Epithelial cell of esophagus (primary cell): ENCODE measurements at regions not wholly inside any gene's neighbourhood (a gene's known extent, or its start where the extent isn't known, plus 50 kb on each side); places are given as distances from the start of the nearest gene placed in this dataset.
A peak's percentile ranks its signal among the peaks of the same experiment; 100 is the strongest.

Source experiments
- DNase-seq: peaks from one replicate; pipeline ENCODE4 v3.0.0; 2010; ENCODE audit warnings: low read depth
- H3K4me3 ChIP-seq: 2 replicates; pipeline ENCODE4 v1.5.1; 2011; ENCODE audit warnings: mild to moderate bottlenecking, low read length, control low read depth
- TF ChIP-seq, protein P1 (sequence below): IDR thresholded peaks from 2 replicates; pipeline ENCODE4 v1.5.1; 2011; ENCODE audit warnings: low read depth, mild to moderate bottlenecking, low read length, control low read depth, inconsistent platforms; ENCODE audit not compliant: insufficient read depth; ENCODE audit errors: missing control alignments

DNA sequence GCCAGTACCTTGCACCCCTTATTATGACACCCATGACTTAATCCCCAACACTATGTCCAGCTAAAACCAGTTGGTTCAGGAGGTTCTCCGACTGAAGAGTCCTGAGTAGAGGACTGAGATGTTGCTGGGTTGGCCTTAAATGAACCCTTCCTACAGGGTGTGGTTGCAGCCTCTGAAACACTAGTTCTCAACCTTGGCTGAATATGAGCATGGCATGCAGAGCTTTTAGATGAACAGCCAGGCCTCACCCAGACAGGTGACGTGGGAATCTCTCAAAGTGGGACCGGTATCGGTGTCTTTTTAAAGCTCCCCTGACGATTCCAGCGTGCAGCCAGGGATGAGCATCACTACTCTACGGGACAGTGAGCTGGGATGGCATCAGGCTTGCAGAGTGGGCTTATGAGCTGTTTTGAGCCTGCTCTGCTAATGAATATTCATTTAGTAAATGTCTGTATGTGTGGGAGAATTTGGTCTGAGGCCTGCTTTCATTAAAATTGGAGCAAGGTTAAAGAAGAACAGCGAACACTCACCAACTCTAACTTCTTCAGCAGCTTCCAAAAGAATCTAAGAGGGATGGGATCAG lies 79.7 kb upstream of the PRICKLE2 start:
- no peak overlapping the region for H3K4me3 ChIP-seq
- DNase-seq, result no peak
- TF ChIP-seq, protein P1, sequence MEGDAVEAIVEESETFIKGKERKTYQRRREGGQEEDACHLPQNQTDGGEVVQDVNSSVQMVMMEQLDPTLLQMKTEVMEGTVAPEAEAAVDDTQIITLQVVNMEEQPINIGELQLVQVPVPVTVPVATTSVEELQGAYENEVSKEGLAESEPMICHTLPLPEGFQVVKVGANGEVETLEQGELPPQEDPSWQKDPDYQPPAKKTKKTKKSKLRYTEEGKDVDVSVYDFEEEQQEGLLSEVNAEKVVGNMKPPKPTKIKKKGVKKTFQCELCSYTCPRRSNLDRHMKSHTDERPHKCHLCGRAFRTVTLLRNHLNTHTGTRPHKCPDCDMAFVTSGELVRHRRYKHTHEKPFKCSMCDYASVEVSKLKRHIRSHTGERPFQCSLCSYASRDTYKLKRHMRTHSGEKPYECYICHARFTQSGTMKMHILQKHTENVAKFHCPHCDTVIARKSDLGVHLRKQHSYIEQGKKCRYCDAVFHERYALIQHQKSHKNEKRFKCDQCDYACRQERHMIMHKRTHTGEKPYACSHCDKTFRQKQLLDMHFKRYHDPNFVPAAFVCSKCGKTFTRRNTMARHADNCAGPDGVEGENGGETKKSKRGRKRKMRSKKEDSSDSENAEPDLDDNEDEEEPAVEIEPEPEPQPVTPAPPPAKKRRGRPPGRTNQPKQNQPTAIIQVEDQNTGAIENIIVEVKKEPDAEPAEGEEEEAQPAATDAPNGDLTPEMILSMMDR, result no peak

DNA sequence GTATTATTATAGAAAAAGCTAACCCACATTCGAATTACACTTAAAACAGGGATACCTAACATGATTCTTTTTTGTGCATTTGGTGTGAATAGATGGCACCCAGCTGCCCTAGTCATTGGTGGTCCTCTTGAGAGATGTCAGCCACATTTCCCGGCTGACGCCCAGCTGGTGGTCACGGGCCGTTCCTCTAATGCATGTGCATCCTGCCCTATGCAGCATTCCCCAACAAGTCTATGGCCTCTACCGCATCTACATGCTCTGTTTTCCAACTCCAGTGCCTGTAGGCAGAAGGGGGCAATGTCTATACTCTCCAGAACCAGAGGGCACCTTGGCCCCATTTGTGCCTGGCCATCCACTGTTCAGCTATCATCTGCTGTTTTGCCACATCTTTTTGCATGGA lies 78.6 kb upstream of the PRICKLE2 start:
- TF ChIP-seq, protein P1, result no peak
- no peak for DNase-seq
- H3K4me3 ChIP-seq, result no peak overlapping the region

DNA sequence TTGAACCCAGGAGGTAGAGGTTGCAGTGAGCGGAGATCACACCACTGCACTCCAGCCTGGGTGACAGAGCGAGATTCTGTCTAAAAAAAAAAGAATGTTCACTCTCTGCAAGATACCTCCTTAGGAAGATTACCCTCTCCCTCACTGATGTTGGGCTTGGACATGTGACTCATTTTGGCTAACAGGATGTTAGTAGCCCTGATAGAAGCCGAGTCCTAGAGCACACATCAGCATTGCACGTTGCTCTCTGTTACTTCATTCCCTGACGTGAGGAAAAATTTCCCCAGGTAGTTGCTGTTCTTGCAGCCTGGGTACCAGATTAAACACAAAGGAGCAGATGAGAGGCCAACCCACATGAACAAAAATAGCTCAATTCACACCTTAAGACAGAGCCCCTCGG lies 78.1 kb upstream of the PRICKLE2 start:
- DNase-seq, result peak; percentile 14
- H3K4me3 ChIP-seq, result no peak overlapping the region
- TF ChIP-seq, protein P1, result no peak

GRCh38 chr3:64301476-64301875 lies 76.2 kb upstream of the PRICKLE2 start:
- no peak for DNase-seq
- TF ChIP-seq, protein P1, result no peak
- H3K4me3 ChIP-seq, result no peak overlapping the region

DNA sequence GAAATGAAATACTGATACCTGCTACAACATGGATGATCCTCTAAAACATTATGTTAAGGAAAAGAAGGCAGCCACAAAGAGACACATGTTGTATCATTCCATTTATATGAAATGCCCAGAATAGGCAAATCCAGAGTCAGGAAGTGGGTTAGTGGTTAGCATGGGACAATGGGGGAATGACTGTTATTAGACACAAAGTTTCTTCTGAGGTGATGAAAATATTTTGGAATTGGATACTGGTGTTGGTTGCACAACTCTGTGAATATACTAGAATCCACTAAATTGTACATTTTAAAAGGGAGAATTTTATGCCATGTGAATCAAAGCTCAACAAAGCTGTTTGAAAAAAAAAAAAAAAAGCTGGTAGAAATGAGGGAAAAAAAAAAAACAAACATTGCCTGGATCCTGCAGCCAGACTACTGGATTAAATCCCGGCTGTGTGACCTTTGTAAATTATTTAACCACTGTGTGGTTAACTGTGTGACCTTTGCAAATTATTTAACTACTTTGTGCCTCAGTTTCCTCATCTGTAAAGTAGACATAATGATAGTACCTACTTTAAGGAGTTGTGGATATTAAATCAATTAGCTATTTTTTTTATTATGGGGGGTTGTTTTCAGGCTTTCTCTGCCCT lies 75.6 kb upstream of the PRICKLE2 start:
- peak; percentile 11 for DNase-seq
- H3K4me3 ChIP-seq, result no peak overlapping the region

GRCh38 chr3:64299206-64299605 lies 73.9 kb upstream of the PRICKLE2 start:
- TF ChIP-seq, protein P1, result no peak
- H3K4me3 ChIP-seq, result no peak overlapping the region
- no peak for DNase-seq

More for the DNA sequence above, 75.6 kb upstream of the PRICKLE2 start:
- TF ChIP-seq, protein P1, result no peak

DNA sequence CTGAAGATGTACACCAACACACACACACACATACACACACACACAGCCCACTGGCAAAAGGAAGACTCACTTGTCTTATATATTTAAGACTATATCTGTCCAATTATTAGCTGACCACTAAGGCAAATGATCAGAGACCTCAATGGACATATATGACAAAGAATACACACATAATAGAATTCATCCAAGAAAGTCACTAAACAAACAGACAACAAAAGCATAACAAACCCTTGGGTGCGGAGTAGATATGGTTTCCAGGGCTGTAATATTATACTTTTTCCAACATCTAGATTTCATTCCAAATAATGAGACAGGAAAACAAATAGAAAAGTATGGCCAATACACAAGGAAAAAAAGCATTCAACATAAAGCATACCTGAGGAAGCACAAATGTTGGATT lies 72.3 kb upstream of the PRICKLE2 start:
- no peak for DNase-seq
- TF ChIP-seq, protein P1, result no peak
- H3K4me3 ChIP-seq, result no peak overlapping the region
